NCI-H2196 treated with DMSO at 0.1 percent for 48 hours (cell line): ENCODE measurements at regions not wholly inside any gene's neighbourhood (a gene's known extent, or its start where the extent isn't known, plus 50 kb on each side); places are given as distances from the start of the nearest gene placed in this dataset.
"Not testable (repeated sequence)": the region's sequence is repeated elsewhere in the genome, so short reads cannot be mapped to it uniquely, and the experiment has no call there.

Source experiments
- DNase-seq: peaks from one replicate; lab custom pipeline; 2025; ENCODE audit not compliant: unreplicated experiment; lab: John Stamatoyannopoulos, UW

- no peak for DNase-seq
These were observed 234.2 kb upstream of the SPOPL start for GRCh38 chr2:138267161-138267901.

- no peak for DNase-seq
These were observed 233.7 kb upstream of the SPOPL start for GRCh38 chr2:138267902-138268254.

GRCh38 chr2:138269765-138270164 lies 231.8 kb upstream of the SPOPL start:
- DNase-seq, result no peak

GRCh38 chr2:138271467-138271866 lies 230.1 kb upstream of the SPOPL start:
- DNase-seq, result no peak

GRCh38 chr2:138272524-138273195 lies 228.9 kb upstream of the SPOPL start:
- DNase-seq, result no peak

- DNase-seq, result not testable (repeated sequence)
These were observed 228.3 kb upstream of the SPOPL start for GRCh38 chr2:138273280-138273679.

GRCh38 chr2:138274421-138275291 lies 226.9 kb upstream of the SPOPL start:
- no peak for DNase-seq

- DNase-seq, result no peak
These were observed 226.3 kb upstream of the SPOPL start for GRCh38 chr2:138275292-138275690.

- peak; percentile 28 for DNase-seq
These were observed 225.7 kb upstream of the SPOPL start for GRCh38 chr2:138275881-138276280.

- DNase-seq, result no peak
These were observed 225.2 kb upstream of the SPOPL start for GRCh38 chr2:138276339-138276738.

GRCh38 chr2:138277062-138277461 lies 224.5 kb upstream of the SPOPL start:
- DNase-seq, result no peak

- DNase-seq, result no peak
These were observed 221.7 kb upstream of the SPOPL start for GRCh38 chr2:138279871-138280270.

GRCh38 chr2:138280999-138281695 lies 220.4 kb upstream of the SPOPL start:
- no peak for DNase-seq

GRCh38 chr2:138282014-138282672 lies 219.4 kb upstream of the SPOPL start:
- DNase-seq, result no peak

GRCh38 chr2:138291805-138292204 lies 209.8 kb upstream of the SPOPL start:
- no peak for DNase-seq

- no peak for DNase-seq
These were observed 208.5 kb upstream of the SPOPL start for GRCh38 chr2:138293045-138293444.

GRCh38 chr2:138293549-138293948 lies 208.0 kb upstream of the SPOPL start:
- DNase-seq, result no peak

- no peak for DNase-seq
These were observed 207.1 kb upstream of the SPOPL start for GRCh38 chr2:138294451-138294850.

GRCh38 chr2:138296365-138296764 lies 205.2 kb upstream of the SPOPL start:
- DNase-seq, result no peak

GRCh38 chr2:138298120-138298814 lies 203.3 kb upstream of the SPOPL start:
- DNase-seq, result no peak
